A673 (cell line): ENCODE measurements at regions not wholly inside any gene's neighbourhood (a gene's known extent, or its start where the extent isn't known, plus 50 kb on each side); places are given as distances from the start of the nearest gene placed in this dataset.

ENCODE experiments used
- BruUV-seq: library from RNA; stranded (reverse); fragments of 400-500 nt; replicated peaks from 2 replicates; lab custom pipeline; 2021; lab: Mats Ljungman, UMichigan
- CTCF ChIA-PET: fragments of 300-600 bp; sonication (Branson Sonifier 250); formaldehyde crosslinking; loops from one replicate; lab custom pipeline; 2022; ENCODE audit warnings: antibody characterized with exemption; lab: Charles Lee
- POLR2A ChIA-PET: fragments of 300-600 bp; sonication (Branson Sonifier 250); formaldehyde crosslinking; loops from one replicate; lab custom pipeline; 2022; ENCODE audit warnings: antibody characterized with exemption; ENCODE audit not compliant: low non-redundant PET; lab: Charles Lee
- DNase-seq: peaks from one replicate; pipeline ENCODE4 v3.0.0-alpha.2; 2015; ENCODE audit warnings: low spot score
- H3K27ac ChIP-seq: fragments of 200-600 bp; sonication (generic); 2 replicates; pipeline ENCODE4 v1.5.1; 2016; ENCODE audit warnings: mixed run types, low read depth, mild to moderate bottlenecking, mixed read lengths, antibody characterized with exemption, low read length; ENCODE audit not compliant: poor library complexity, severe bottlenecking
- H3K27me3 ChIP-seq: fragments of 200-600 bp; sonication (generic); replicated peaks from 2 replicates; pipeline ENCODE4 v1.6.1; 2017; ENCODE audit warnings: mixed run types, low read depth, mild to moderate bottlenecking, mixed read lengths, antibody characterized with exemption, low read length; ENCODE audit not compliant: insufficient read depth, poor library complexity
- H3K36me3 ChIP-seq: fragments of 200-600 bp; sonication (generic); 2 replicates; pipeline ENCODE4 v1.6.1; 2016; ENCODE audit warnings: mixed run types, mild to moderate bottlenecking, mixed read lengths, antibody characterized with exemption, low read length; ENCODE audit not compliant: insufficient read depth, poor library complexity, severe bottlenecking
- H3K4me1 ChIP-seq: fragments of 200-600 bp; sonication (generic); 2 replicates; pipeline ENCODE4 v1.6.1; 2017; ENCODE audit warnings: mixed run types, mild to moderate bottlenecking, mixed read lengths, antibody characterized with exemption, low read length; ENCODE audit not compliant: insufficient read depth, poor library complexity, severe bottlenecking
- H3K4me3 ChIP-seq: fragments of 200-600 bp; sonication (generic); 2 replicates; pipeline ENCODE4 v1.5.1; 2016; ENCODE audit warnings: low read depth, mixed run types, mild to moderate bottlenecking, mixed read lengths, low read length; ENCODE audit not compliant: poor library complexity, severe bottlenecking
- H3K9me3 ChIP-seq: fragments of 200-600 bp; sonication (generic); 2 replicates; pipeline ENCODE4 v1.6.1; 2016; ENCODE audit warnings: mixed run types, low read depth, mild to moderate bottlenecking, mixed read lengths, antibody characterized with exemption, low read length; ENCODE audit not compliant: poor library complexity, severe bottlenecking
- EZH2 ChIP-seq: fragments of 200-600 bp; sonication (generic); IDR thresholded peaks from 2 replicates; pipeline ENCODE4 v1.6.1; 2017; ENCODE audit warnings: borderline replicate concordance, low read depth, mild to moderate bottlenecking, mixed read lengths, antibody characterized with exemption, low read length; ENCODE audit not compliant: poor library complexity, severe bottlenecking
- intact Hi-C: fragments of 100-400 bp; cut with micrococcal nuclease; formaldehyde crosslinking; loops from one replicate; pipeline ENCODE4 v1.10.0; 2022; ENCODE audit not compliant: unreplicated experiment
- TF ChIP-seq, protein P1 (sequence below): fragments of 300-800, 200-600 bp; sonication (generic); conservative IDR thresholded peaks from 2 replicates; pipeline ENCODE4 v1.5.1; 2017; ENCODE audit warnings: low read depth, mild to moderate bottlenecking, antibody characterized with exemption, low read length, moderate library complexity, mixed read lengths

DNA sequence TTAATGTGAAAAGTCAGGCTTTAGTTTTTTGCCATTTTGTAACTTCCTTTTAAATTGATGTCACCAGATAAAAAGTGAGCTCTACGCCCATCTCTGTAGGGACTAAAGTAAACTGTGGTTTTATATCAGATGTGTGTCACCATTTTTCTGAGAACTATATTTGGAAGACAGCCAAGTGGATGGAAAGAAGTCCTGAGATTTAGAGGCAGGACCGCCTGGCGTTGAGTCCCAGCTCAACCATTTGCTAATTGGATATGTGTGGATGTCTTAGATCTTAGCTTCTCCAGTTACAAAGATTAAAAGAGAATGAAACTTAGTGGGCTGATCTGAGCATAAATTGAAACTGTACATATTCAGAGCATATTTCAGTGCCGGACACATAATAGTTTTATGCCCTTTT lies 691.6 kb upstream of the CELF2 start:
- TF ChIP-seq, protein P1, sequence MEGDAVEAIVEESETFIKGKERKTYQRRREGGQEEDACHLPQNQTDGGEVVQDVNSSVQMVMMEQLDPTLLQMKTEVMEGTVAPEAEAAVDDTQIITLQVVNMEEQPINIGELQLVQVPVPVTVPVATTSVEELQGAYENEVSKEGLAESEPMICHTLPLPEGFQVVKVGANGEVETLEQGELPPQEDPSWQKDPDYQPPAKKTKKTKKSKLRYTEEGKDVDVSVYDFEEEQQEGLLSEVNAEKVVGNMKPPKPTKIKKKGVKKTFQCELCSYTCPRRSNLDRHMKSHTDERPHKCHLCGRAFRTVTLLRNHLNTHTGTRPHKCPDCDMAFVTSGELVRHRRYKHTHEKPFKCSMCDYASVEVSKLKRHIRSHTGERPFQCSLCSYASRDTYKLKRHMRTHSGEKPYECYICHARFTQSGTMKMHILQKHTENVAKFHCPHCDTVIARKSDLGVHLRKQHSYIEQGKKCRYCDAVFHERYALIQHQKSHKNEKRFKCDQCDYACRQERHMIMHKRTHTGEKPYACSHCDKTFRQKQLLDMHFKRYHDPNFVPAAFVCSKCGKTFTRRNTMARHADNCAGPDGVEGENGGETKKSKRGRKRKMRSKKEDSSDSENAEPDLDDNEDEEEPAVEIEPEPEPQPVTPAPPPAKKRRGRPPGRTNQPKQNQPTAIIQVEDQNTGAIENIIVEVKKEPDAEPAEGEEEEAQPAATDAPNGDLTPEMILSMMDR: no peak
- TF ChIP-seq EZH2: no peak
- DNase-seq: no peak
- Histone ChIP-seq H3K4me3 (no peak overlapping the region), H3K27me3 (no peaks in the 10 kb centered on the region), H3K4me1 (no peaks in the 10 kb centered on the region), H3K9me3 (no peaks in the 10 kb centered on the region), H3K27ac (no peak overlapping the region), H3K36me3 (no peaks in the 10 kb centered on the region)
- intact Hi-C loops: no loop called here
- no TSS peak for BruUV-seq
- ChIA-PET POLR2A (no interaction called here), CTCF (no interaction called here)

DNA sequence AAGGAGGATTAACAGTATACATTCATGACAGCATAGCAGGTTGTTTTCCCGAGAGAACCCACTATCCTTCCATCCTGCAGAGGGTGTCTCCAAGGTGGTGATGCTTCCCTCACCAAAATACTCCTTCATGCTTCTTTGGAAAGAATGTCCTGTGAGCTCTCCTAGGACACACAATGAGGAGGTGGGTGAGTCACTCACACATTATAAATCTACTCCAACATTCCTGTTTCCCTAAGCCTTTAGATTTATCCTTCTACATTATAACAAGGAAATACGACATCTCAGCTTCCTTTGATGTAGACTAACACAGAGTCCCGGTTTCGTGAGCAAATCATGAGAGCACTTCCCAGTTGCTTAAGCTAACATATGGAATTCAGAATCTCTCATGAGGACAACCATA lies 689.7 kb upstream of the CELF2 start:
- TF ChIP-seq EZH2: no peak
- TF ChIP-seq, protein P1: no peak
- no peak for DNase-seq
- no peak overlapping the region for H3K4me3 ChIP-seq
- intact Hi-C loops: no loop called here
- ChIA-PET POLR2A (no interaction called here), CTCF (no interaction called here)
- no peak overlapping the region for H3K27ac ChIP-seq
- H3K36me3 ChIP-seq: no peaks in the 10 kb centered on the region
- BruUV-seq: no TSS peak
- H3K9me3 ChIP-seq: no peaks in the 10 kb centered on the region
- no peaks in the 10 kb centered on the region for H3K4me1 ChIP-seq
- no peaks in the 10 kb centered on the region for H3K27me3 ChIP-seq

DNA sequence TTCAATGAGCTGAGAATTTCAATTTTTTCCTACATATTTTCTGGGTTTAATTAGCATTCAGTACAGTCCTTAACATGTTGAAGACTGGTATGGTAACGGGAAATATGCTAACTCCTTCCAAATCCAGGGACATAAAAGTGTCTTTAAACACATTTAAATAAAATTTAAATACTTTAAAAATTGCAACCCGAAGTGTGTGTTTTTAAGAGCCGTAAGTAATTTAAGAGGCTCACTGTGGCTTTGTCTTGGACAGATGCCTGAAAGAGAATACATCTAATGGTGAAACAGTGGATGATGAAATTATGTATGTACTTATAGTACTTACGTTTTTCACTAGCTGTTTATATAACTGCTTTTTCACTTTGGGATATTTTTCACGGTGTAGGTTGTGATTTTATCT lies 687.3 kb upstream of the CELF2 start:
- no peak overlapping the region for H3K27ac ChIP-seq
- ChIA-PET CTCF (no interaction called here), POLR2A (no interaction called here)
- no peaks in the 10 kb centered on the region for H3K9me3 ChIP-seq
- H3K4me3 ChIP-seq: no peak overlapping the region
- no peak for TF ChIP-seq EZH2
- TF ChIP-seq, protein P1: no peak
- H3K36me3 ChIP-seq: no peaks in the 10 kb centered on the region
- no peaks in the 10 kb centered on the region for H3K4me1 ChIP-seq
- intact Hi-C loops: no loop called here
- BruUV-seq: no TSS peak
- no peaks in the 10 kb centered on the region for H3K27me3 ChIP-seq
- no peak for DNase-seq
